AG09309 (cell line): ENCODE measurements at regions not wholly inside any gene's neighbourhood (a gene's known extent, or its start where the extent isn't known, plus 50 kb on each side); places are given as distances from the start of the nearest gene placed in this dataset.

ENCODE experiments used
- DNase-seq: peaks from one replicate; pipeline ENCODE4 v3.0.0-alpha.2; 2010; ENCODE audit warnings: low read depth
- H3K4me3 ChIP-seq: 2 replicates; pipeline ENCODE4 v1.5.1; 2011; ENCODE audit warnings: mild to moderate bottlenecking, low read depth, low read length, moderate library complexity; ENCODE audit not compliant: control insufficient read depth
- CTCF ChIP-seq: IDR thresholded peaks from 2 replicates; pipeline ENCODE4 v1.5.1; 2011; ENCODE audit warnings: mild to moderate bottlenecking, low read depth, low read length, inconsistent platforms; ENCODE audit not compliant: insufficient read depth, control insufficient read depth; ENCODE audit errors: missing control alignments

GRCh38 chr6:93083337-93084230, 335.8 kb downstream of the EPHA7 start:
- no peak for DNase-seq
- H3K4me3 ChIP-seq, result no peak overlapping the region
- no peak for TF ChIP-seq CTCF

GRCh38 chr6:93081901-93082300, 337.5 kb downstream of the EPHA7 start:
- no peak for DNase-seq
- H3K4me3 ChIP-seq, result no peak overlapping the region
- no peak for TF ChIP-seq CTCF

- DNase-seq, result no peak
- TF ChIP-seq CTCF, result no peak
- no peak overlapping the region for H3K4me3 ChIP-seq
Observed at GRCh38 chr6:93079061-93079460, 340.3 kb downstream of the EPHA7 start.

- TF ChIP-seq CTCF, result no peak
- no peak for DNase-seq
- H3K4me3 ChIP-seq, result no peak overlapping the region
Observed at GRCh38 chr6:93073811-93074210, 345.5 kb downstream of the EPHA7 start.

GRCh38 chr6:93069856-93070255, 349.5 kb downstream of the EPHA7 start:
- no peak overlapping the region for H3K4me3 ChIP-seq
- TF ChIP-seq CTCF, result no peak
- no peak for DNase-seq

GRCh38 chr6:93059911-93060310, 359.4 kb downstream of the EPHA7 start:
- no peak overlapping the region for H3K4me3 ChIP-seq
- DNase-seq, result no peak
- TF ChIP-seq CTCF, result no peak

- DNase-seq, result no peak
- no peak overlapping the region for H3K4me3 ChIP-seq
- no peak for TF ChIP-seq CTCF
Observed at GRCh38 chr6:93057584-93057983, 361.8 kb downstream of the EPHA7 start.
